ENCODE measurements at regions not wholly inside any gene's neighbourhood (a gene's known extent, or its start where the extent isn't known, plus 50 kb on each side); places are given as distances from the start of the nearest gene placed in this dataset.
"Not testable (repeated sequence)": the region's sequence is repeated elsewhere in the genome, so short reads cannot be mapped to it uniquely, and the experiment has no call there.

- no peak for DNase-seq
Measured at GRCh38 chr17:22310717-22311686, 618.7 kb downstream of the KCNJ18 start.

- DNase-seq: not testable (repeated sequence)
Measured at GRCh38 chr17:22321001-22321400, 628.7 kb downstream of the KCNJ18 start.

- DNase-seq: not testable (repeated sequence)
Measured at GRCh38 chr17:22322893-22323550, 630.7 kb downstream of the KCNJ18 start.

DNA sequence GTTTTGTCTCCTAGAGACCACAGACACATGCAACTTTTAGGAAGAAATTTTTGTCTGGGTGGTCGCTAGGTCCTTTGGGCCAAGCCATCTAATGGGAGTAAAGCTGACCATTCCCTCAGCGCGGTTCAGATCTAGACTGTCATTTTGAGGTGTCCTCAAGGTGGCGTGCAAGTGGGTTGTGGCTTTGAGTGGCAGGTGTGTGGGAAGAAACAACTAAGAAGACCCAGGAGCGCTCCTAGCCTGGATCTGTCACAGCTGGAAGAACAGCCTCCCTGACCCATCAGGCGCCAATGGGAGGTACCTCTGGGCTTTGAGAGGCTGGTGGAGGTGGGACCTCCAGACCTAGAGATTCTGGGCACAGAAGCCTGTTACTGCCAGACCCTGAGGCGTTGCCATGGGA, 645.1 kb downstream of the KCNJ18 start:
- DNase-seq: no peak

- not testable (repeated sequence) for DNase-seq
Measured at GRCh38 chr17:22356603-22357002, 664.3 kb downstream of the KCNJ18 start.

DNA sequence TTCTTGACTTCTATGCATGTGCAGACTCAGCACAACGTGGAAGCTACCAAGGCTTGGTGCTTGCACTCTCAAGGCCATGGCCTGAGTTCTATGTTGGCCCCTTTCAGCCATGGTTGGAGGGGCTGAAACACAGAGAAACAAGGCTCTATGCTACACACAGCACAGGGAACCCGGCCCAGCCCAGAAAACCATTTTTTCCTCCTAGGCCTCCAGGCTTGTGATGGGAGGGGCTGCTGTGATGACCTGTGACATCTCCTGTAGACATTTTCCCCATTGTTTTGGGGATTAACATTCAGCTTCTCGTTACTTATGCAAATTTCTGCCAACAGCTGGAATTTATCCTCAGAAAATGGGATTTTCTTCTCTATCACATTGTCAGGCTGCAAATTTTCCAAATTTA, 678.7 kb downstream of the KCNJ18 start:
- not testable (repeated sequence) for DNase-seq

- DNase-seq: no peak
Measured at GRCh38 chr17:22373911-22374310, 681.6 kb downstream of the KCNJ18 start.

DNA sequence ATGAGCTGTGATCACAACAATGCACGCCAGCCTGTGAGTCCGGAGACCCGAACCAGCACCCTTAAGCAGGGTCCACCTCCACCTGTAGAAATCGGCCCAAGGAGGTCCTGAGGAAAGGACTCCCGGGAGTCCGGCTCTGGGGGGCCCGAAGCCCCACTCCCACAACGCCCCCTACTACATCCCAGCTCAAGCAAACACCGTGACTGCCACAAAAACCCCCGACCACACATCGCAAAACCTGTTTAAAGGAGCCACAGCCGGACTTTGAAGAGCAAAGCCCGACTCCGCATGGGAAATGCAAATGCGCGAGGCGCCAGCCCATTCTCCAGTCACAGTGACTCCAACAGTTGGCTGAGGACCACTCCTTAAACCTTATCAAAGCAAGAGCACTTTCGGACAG, 682.4 kb downstream of the KCNJ18 start:
- no peak for DNase-seq

DNA sequence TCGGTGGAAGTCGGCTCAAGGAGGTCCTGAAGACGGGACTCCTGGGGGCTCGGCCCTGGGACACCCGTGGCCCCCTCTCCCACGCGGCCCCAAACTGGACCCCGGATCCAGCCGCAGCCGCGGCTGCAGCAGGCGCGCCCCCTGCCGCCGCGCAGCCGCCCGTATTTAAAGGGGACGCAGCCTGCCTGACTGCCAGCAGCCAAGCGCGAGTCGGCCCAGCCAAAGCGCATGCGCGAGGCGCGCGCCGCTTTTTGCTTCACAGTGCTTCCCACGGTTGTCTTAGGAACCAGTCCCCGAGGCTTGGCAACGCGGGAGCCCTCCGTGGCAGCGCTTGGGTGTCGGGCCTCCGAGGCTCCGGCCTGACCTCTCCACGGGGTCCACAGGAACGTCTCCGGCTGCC, 684.4 kb downstream of the KCNJ18 start:
- DNase-seq: not testable (repeated sequence)

DNA sequence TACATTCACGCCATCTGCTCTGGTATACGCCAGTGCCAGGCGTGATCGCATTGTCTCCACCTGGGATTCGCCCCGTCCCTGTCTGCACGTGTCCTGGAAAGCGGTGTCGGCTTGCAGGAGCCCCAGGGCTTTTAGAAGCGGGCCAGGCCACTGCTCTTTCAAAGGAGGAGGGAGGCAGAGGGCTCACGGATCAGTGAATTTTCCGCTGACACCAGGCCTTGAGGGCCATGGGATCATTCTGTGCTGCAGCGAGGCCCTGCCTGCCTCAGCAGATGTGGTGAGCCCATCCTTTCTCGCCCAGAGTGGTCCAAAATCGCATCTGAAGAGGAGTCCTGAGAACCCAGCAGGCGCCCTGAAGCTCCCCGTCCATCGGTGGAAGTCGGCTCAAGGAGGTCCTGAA, 686.4 kb downstream of the KCNJ18 start:
- not testable (repeated sequence) for DNase-seq

DNA sequence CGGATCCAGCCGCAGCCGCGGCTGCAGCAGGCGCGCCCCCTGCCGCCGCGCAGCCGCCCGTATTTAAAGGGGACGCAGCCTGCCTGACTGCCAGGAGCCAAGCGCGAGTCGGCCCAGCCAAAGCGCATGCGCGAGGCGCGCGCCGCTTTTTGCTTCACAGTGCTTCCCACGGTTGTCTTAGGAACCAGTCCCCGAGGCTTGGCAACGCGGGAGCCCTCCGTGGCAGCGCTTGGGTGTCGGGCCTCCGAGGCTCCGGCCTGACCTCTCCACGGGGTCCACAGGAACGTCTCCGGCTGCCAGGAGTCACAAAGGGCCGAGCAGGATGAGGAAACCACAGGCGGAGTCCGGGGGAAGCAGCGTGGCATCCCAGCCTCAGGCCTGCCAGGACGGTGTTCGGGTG, 689.3 kb downstream of the KCNJ18 start:
- DNase-seq: not testable (repeated sequence)

DNA sequence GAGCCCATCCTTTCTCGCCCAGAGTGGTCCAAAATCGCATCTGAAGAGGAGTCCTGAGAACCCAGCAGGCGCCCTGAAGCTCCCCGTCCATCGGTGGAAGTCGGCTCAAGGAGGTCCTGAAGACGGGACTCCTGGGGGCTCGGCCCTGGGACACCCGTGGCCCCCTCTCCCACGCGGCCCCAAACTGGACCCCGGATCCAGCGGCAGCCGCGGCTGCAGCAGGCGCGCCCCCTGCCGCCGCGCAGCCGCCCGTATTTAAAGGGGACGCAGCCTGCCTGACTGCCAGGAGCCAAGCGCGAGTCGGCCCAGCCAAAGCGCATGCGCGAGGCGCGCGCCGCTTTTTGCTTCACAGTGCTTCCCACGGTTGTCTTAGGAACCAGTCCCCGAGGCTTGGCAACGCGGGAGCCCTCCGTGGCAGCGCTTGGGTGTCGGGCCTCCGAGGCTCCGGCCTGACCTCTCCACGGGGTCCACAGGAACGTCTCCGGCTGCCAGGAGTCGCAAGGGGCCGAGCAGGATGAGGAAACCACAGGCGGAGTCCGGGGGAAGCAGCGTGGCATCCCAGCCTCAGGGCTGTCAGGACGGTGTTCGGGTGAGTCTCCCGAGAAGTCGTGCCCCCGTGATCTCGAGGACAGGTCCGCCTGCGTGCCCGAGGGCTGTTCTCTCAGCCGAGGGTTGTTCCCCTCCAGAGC, 691.6 kb downstream of the KCNJ18 start:
- DNase-seq: not testable (repeated sequence)

- DNase-seq: not testable (repeated sequence)
Measured at GRCh38 chr17:22384461-22384800, 692.1 kb downstream of the KCNJ18 start.

DNA sequence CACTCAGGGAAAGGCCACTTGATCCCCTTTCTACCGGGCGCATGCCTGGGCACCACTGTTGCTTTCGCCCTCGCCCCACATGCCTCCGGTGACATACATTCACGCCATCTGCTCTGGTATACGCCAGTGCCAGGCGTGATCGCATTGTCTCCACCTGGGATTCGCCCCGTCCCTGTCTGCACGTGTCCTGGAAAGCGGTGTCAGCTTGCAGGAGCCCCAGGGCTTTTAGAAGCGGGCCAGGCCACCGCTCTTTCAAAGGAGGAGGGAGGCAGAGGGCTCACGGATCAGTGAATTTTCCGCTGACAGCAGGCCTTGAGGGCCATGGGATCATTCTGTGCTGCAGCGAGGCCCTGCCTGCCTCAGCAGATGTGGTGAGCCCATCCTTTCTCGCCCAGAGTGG, 706.1 kb downstream of the KCNJ18 start:
- not testable (repeated sequence) for DNase-seq

DNA sequence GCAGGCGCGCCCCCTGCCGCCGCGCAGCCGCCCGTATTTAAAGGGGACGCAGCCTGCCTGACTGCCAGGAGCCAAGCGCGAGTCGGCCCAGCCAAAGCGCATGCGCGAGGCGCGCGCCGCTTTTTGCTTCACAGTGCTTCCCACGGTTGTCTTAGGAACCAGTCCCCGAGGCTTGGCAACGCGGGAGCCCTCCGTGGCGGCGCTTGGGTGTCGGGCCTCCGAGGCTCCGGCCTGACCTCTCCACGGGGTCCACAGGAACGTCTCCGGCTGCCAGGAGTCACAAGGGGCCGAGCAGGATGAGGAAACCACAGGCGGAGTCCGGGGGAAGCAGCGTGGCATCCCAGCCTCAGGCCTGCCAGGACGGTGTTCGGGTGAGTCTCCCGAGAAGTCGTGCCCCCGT, 706.7 kb downstream of the KCNJ18 start:
- not testable (repeated sequence) for DNase-seq

- DNase-seq: not testable (repeated sequence)
Measured at GRCh38 chr17:22405080-22405479, 712.8 kb downstream of the KCNJ18 start.

DNA sequence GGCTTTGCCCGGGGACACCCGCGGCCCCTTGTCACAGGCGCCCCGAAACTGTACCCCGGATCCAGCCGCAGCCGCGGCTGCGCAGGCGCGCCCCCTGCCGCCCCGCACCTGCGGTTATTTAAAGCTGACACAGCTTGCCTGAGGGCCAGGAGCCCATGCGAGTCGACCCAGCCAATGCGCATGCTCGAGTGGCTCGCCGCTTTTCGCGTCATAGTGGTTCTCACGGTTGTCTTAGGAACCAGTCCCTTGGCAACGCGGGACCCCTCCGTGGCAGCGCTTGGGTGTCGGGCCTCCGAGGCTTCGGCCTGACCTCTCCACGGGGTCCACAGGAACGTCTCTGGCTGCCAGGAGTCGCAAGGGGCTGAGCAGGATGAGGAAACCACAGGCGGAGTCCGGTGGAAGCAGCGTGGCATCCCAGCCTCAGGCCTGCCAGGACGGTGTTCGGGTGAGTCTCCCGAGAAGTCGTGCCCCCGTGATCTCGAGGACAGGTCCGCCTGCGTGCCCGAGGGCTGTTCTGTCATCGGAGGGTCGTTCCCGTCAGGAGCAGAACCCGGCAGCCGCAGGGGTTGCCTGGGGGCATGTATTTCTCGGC, 716.9 kb downstream of the KCNJ18 start:
- no peak for DNase-seq

GRCh38 chr17:22410136-22410535, 717.8 kb downstream of the KCNJ18 start:
- no peak for DNase-seq

- no peak for DNase-seq
Measured at GRCh38 chr17:22411185-22411784, 719.0 kb downstream of the KCNJ18 start.

DNA sequence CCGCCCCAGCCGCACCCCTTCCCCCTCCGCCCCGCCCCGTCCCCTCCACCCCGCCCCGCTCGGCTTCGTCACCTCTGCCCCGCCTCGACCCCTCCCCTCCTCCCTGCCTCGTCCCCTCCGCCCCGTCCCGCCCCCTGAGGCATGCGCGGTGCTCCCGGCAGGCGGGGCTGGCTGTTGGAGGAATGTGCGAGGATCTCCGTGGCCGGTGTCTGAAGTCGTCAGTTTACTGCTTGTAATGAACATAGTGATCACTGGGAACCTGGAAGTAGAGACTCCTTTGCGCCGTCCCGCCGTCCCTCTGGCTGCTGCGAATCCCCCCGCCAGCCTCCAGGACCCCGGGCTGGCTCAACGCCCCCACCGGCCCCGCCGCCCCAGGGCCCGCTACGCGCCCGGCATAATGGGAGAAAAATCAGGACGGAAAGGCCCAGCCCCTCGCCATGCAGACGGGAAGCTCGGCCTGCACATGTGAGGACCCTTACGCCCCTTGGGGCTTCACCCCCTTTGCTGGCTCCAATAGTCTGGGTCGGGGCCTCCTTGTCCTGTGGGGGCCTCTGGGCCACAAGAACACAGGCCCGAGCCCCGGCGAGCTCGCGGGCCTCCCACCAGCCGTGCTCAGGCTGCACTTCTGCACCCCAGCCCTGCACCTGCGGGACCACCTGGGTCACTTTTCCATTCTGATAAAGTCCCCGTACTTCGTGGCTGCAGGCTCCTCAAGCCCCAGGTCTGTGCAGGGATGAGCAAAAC, 743.1 kb downstream of the KCNJ18 start:
- no peak for DNase-seq

- DNase-seq: no peak
Measured at GRCh38 chr17:22441776-22442175, 749.5 kb downstream of the KCNJ18 start.

GRCh38 chr17:22443061-22443460, 750.7 kb downstream of the KCNJ18 start:
- no peak for DNase-seq
